GM18858 (cell line): ENCODE measurements at regions not wholly inside any gene's neighbourhood (a gene's known extent, or its start where the extent isn't known, plus 50 kb on each side); places are given as distances from the start of the nearest gene placed in this dataset.

ENCODE experiments used
- ATAC-seq: cut with Tn5 transposase; IDR thresholded peaks from one replicate; pipeline ENCODE4 v1.9.1; 2021; ENCODE audit not compliant: unreplicated experiment

- no peak for ATAC-seq
Observed at GRCh38 chr16:86987746-86988670, 329.2 kb downstream of the C16orf95 start.

GRCh38 chr16:86988920-86989696, 328.1 kb downstream of the C16orf95 start:
- no peak for ATAC-seq

- ATAC-seq, result no peak
Observed at GRCh38 chr16:86990451-86990850, 326.7 kb downstream of the C16orf95 start.

GRCh38 chr16:86991679-86992078, 325.5 kb downstream of the C16orf95 start:
- no peak for ATAC-seq

- no peak for ATAC-seq
Observed at GRCh38 chr16:86992587-86992986, 324.6 kb downstream of the C16orf95 start.

GRCh38 chr16:86993426-86994110, 323.6 kb downstream of the C16orf95 start:
- ATAC-seq, result no peak

GRCh38 chr16:86994215-86994614, 323.0 kb downstream of the C16orf95 start:
- ATAC-seq, result no peak

- no peak for ATAC-seq
Observed at GRCh38 chr16:86994651-86995171, 322.5 kb downstream of the C16orf95 start.

GRCh38 chr16:86995456-86995855, 321.7 kb downstream of the C16orf95 start:
- no peak for ATAC-seq

GRCh38 chr16:86996081-86996480, 321.1 kb downstream of the C16orf95 start:
- no peak for ATAC-seq

GRCh38 chr16:86997058-86997457, 320.1 kb downstream of the C16orf95 start:
- ATAC-seq, result no peak

GRCh38 chr16:86998196-86999001, 318.8 kb downstream of the C16orf95 start:
- no peak for ATAC-seq

- ATAC-seq, result no peak
Observed at GRCh38 chr16:87000001-87000400, 317.2 kb downstream of the C16orf95 start.

- ATAC-seq, result no peak
Observed at GRCh38 chr16:87002717-87003413, 314.3 kb downstream of the C16orf95 start.

GRCh38 chr16:87003414-87003755, 313.8 kb downstream of the C16orf95 start:
- no peak for ATAC-seq

GRCh38 chr16:87006021-87006420, 311.2 kb downstream of the C16orf95 start:
- no peak for ATAC-seq

GRCh38 chr16:87006789-87007745, 310.1 kb downstream of the C16orf95 start:
- ATAC-seq, result no peak

- no peak for ATAC-seq
Observed at GRCh38 chr16:87007907-87008306, 309.3 kb downstream of the C16orf95 start.

GRCh38 chr16:87008664-87009063, 308.5 kb downstream of the C16orf95 start:
- ATAC-seq, result no peak
